ENCODE measurements at regions not wholly inside any gene's neighbourhood (a gene's known extent, or its start where the extent isn't known, plus 50 kb on each side); places are given as distances from the start of the nearest gene placed in this dataset.
A peak's percentile ranks its signal among the peaks of the same experiment; 100 is the strongest.

- TF ChIP-seq MAX (IDR thresholded peaks at IDR 0.05) (no peak), EP300 (IDR thresholded peaks at IDR 0.05; ENCODE audit: borderline replicate concordance) (no peak), REST (IDR thresholded peaks at IDR 0.05; ENCODE audit: low read depth) (no peak), NFIC (IDR thresholded peaks at IDR 0.05) (no peak), CEBPB (IDR thresholded peaks at IDR 0.05) (no peak), TAF1 (IDR thresholded peaks at IDR 0.05; ENCODE audit: low read depth) (no peak), EGR1 (IDR thresholded peaks at IDR 0.05) (no peak), FOXM1 (IDR thresholded peaks at IDR 0.05; ENCODE audit: borderline replicate concordance, low read depth) (no peak), ZBTB7A (IDR thresholded peaks at IDR 0.05; ENCODE audit: low read depth) (no peak), TEAD4 (IDR thresholded peaks at IDR 0.05) (no peak), CREB1 (IDR thresholded peaks at IDR 0.05; ENCODE audit: low read depth) (no peak), RAD21 (IDR thresholded peaks at IDR 0.05; ENCODE audit: low read depth) (no peak), YY1 (IDR thresholded peaks at IDR 0.05; ENCODE audit: low read depth) (no peak), USF1 (IDR thresholded peaks at IDR 0.05) (no peak)
Measured at GRCh38 chr5:86688406-86688805, 70.7 kb downstream of the COX7C start.

- TF ChIP-seq EGR1 (IDR thresholded peaks at IDR 0.05) (no peak), TEAD4 (IDR thresholded peaks at IDR 0.05) (no peak), TCF12 (IDR thresholded peaks at IDR 0.05; ENCODE audit: low read depth) (no peak), RAD21 (IDR thresholded peaks at IDR 0.05; ENCODE audit: low read depth) (no peak), NFIC (IDR thresholded peaks at IDR 0.05) (no peak), REST (IDR thresholded peaks at IDR 0.05; ENCODE audit: low read depth) (no peak), USF1 (IDR thresholded peaks at IDR 0.05) (no peak), MAX (IDR thresholded peaks at IDR 0.05) (no peak), ZBTB7A (IDR thresholded peaks at IDR 0.05; ENCODE audit: low read depth) (no peak), YY1 (IDR thresholded peaks at IDR 0.05; ENCODE audit: low read depth) (no peak), FOXM1 (IDR thresholded peaks at IDR 0.05; ENCODE audit: borderline replicate concordance, low read depth) (no peak), EP300 (IDR thresholded peaks at IDR 0.05; ENCODE audit: borderline replicate concordance) (no peak), TAF1 (IDR thresholded peaks at IDR 0.05; ENCODE audit: low read depth) (no peak), CREB1 (IDR thresholded peaks at IDR 0.05; ENCODE audit: low read depth) (no peak)
Measured at GRCh38 chr5:86689103-86689729, 71.5 kb downstream of the COX7C start.

GRCh38 chr5:86709157-86709881, 91.6 kb downstream of the COX7C start:
- no peak for TF ChIP-seq MAX (IDR thresholded peaks at IDR 0.05)

- TF ChIP-seq TEAD4 (IDR thresholded peaks at IDR 0.05), result peak; percentile 36; the same call in 1 of the 2 replicates
- TF ChIP-seq NFIC (IDR thresholded peaks at IDR 0.05), result peak; percentile 58; the same call in 1 of the 2 replicates
- no peak for TF ChIP-seq EGR1 (IDR thresholded peaks at IDR 0.05)
- 0 out of 2 replicates have a peak, but pooled peaks have one; percentile 29 for TF ChIP-seq EP300 (IDR thresholded peaks at IDR 0.05; ENCODE audit: borderline replicate concordance)
- no peak for TF ChIP-seq ZBTB7A (IDR thresholded peaks at IDR 0.05; ENCODE audit: low read depth)
Measured at GRCh38 chr5:86716121-86716520, 98.4 kb downstream of the COX7C start.

GRCh38 chr5:86735370-86735769, 117.6 kb downstream of the COX7C start:
- TF ChIP-seq MAX (IDR thresholded peaks at IDR 0.05) (no peak), CREB1 (IDR thresholded peaks at IDR 0.05; ENCODE audit: low read depth) (no peak), NFIC (IDR thresholded peaks at IDR 0.05) (no peak), TAF1 (IDR thresholded peaks at IDR 0.05; ENCODE audit: low read depth) (no peak), REST (IDR thresholded peaks at IDR 0.05; ENCODE audit: low read depth) (no peak), TCF12 (IDR thresholded peaks at IDR 0.05; ENCODE audit: low read depth) (no peak), TEAD4 (IDR thresholded peaks at IDR 0.05) (no peak), YY1 (IDR thresholded peaks at IDR 0.05; ENCODE audit: low read depth) (no peak), ZBTB7A (IDR thresholded peaks at IDR 0.05; ENCODE audit: low read depth) (no peak), FOXM1 (IDR thresholded peaks at IDR 0.05; ENCODE audit: borderline replicate concordance, low read depth) (no peak), CEBPB (IDR thresholded peaks at IDR 0.05) (no peak)
